ENCODE measurements at regions not wholly inside any gene's neighbourhood (a gene's known extent, or its start where the extent isn't known, plus 50 kb on each side); places are given as distances from the start of the nearest gene placed in this dataset.
A peak's percentile ranks its signal among the peaks of the same experiment; 100 is the strongest.

GRCh38 chr12:107332743-107333142, 239.4 kb upstream of the CRY1 start:
- DNase-seq (no peak), ATAC-seq (no peak)
- Mint-ChIP-seq H3K4me3 (peak overlapping the region in 1 of 2 donors; percentile 36), H3K27me3 (no peaks in the 10 kb centered on the region), H3K9me3 (peaks cover 0 to 4% of the 10 kb centered on the region in 2 donors), H3K27ac (no peak overlapping the region), H3K4me1 (peaks cover 97% of the 10 kb centered on the region)

- Mint-ChIP-seq H3K4me3 (no peak overlapping the region), H3K4me1 (peaks cover 91% of the 10 kb centered on the region), H3K9me3 (peaks cover 0 to 2% of the 10 kb centered on the region in 2 donors), H3K27me3 (no peaks in the 10 kb centered on the region), H3K27ac (no peak overlapping the region)
- DNase-seq (no peak), ATAC-seq (no peak)
Observed at GRCh38 chr12:107335802-107336570, 242.6 kb upstream of the CRY1 start.

- Mint-ChIP-seq H3K27ac (no peak overlapping the region), H3K9me3 (peaks cover 0 to 9% of the 10 kb centered on the region in 2 donors), H3K4me1 (peaks cover 91% of the 10 kb centered on the region), H3K4me3 (peak overlapping the region in 1 of 2 donors; percentile 19), H3K27me3 (no peaks in the 10 kb centered on the region)
- DNase-seq (no peak), ATAC-seq (no peak)
Observed at GRCh38 chr12:107336695-107337094, 243.3 kb upstream of the CRY1 start.

GRCh38 chr12:107337346-107338095, 244.2 kb upstream of the CRY1 start:
- DNase-seq = peak; percentile 30 to 47
- H3K9me3 Mint-ChIP-seq = peaks cover 4 to 16% of the 10 kb centered on the region in 2 donors
- no peaks in the 10 kb centered on the region for H3K27me3 Mint-ChIP-seq
- H3K27ac Mint-ChIP-seq = peak overlapping the region; percentile 23 to 44
- ATAC-seq = peak; percentile 94
- H3K4me1 Mint-ChIP-seq = peaks cover 91% of the 10 kb centered on the region
- peak overlapping the region; percentile 2 to 19 for H3K4me3 Mint-ChIP-seq

GRCh38 chr12:107339487-107339886, 246.1 kb upstream of the CRY1 start:
- ATAC-seq (no peak), DNase-seq (no peak)
- Mint-ChIP-seq H3K27me3 (no peaks in the 10 kb centered on the region), H3K27ac (no peak overlapping the region), H3K4me3 (no peak overlapping the region), H3K9me3 (peaks cover 18 to 27% of the 10 kb centered on the region in 2 donors), H3K4me1 (peaks cover 72% of the 10 kb centered on the region)

GRCh38 chr12:107339932-107340331, 246.6 kb upstream of the CRY1 start:
- DNase-seq = no peak
- no peak for ATAC-seq
- H3K4me3 Mint-ChIP-seq = no peak overlapping the region
- peaks cover 71% of the 10 kb centered on the region for H3K4me1 Mint-ChIP-seq
- H3K27me3 Mint-ChIP-seq = no peaks in the 10 kb centered on the region
- no peak overlapping the region for H3K27ac Mint-ChIP-seq
- H3K9me3 Mint-ChIP-seq = peaks cover 18 to 27% of the 10 kb centered on the region in 2 donors

GRCh38 chr12:107340898-107341297, 247.5 kb upstream of the CRY1 start:
- Mint-ChIP-seq H3K4me1 (peaks cover 73% of the 10 kb centered on the region), H3K27ac (peak overlapping the region; percentile 17 to 92)

GRCh38 chr12:107344035-107344808, 250.9 kb upstream of the CRY1 start:
- H3K4me3 Mint-ChIP-seq = no peak overlapping the region
- no peak for DNase-seq
- H3K9me3 Mint-ChIP-seq = peaks cover 26 to 45% of the 10 kb centered on the region in 2 donors
- H3K27ac Mint-ChIP-seq = no peak overlapping the region
- peaks cover 71% of the 10 kb centered on the region for H3K4me1 Mint-ChIP-seq
- no peaks in the 10 kb centered on the region for H3K27me3 Mint-ChIP-seq
- no peak for ATAC-seq

More at GRCh38 chr12:107340898-107341297, 247.5 kb upstream of the CRY1 start:
- Mint-ChIP-seq H3K27me3 (no peaks in the 10 kb centered on the region), H3K4me3 (no peak overlapping the region), H3K9me3 (peaks cover 18 to 30% of the 10 kb centered on the region in 2 donors)
- no peak for ATAC-seq
- DNase-seq = no peak

- Mint-ChIP-seq H3K4me3 (no peak overlapping the region), H3K4me1 (peaks cover 69% of the 10 kb centered on the region), H3K27me3 (no peaks in the 10 kb centered on the region), H3K9me3 (peaks cover 25 to 31% of the 10 kb centered on the region in 2 donors), H3K27ac (peak overlapping the region in 1 of 2 donors; percentile 45)
- ATAC-seq = no peak
- DNase-seq = no peak
Observed at GRCh38 chr12:107347261-107347660, 253.9 kb upstream of the CRY1 start.

GRCh38 chr12:107349008-107349747, 255.8 kb upstream of the CRY1 start:
- H3K4me3 Mint-ChIP-seq = no peak overlapping the region
- H3K4me1 Mint-ChIP-seq = peaks cover 84% of the 10 kb centered on the region
- ATAC-seq (no peak), DNase-seq (no peak)
- no peaks in the 10 kb centered on the region for H3K27me3 Mint-ChIP-seq
- H3K9me3 Mint-ChIP-seq = peaks cover 8 to 24% of the 10 kb centered on the region in 2 donors
- H3K27ac Mint-ChIP-seq = no peak overlapping the region

GRCh38 chr12:107349839-107350238, 256.5 kb upstream of the CRY1 start:
- Mint-ChIP-seq H3K9me3 (peaks cover 8 to 28% of the 10 kb centered on the region in 2 donors), H3K4me1 (peaks cover 89% of the 10 kb centered on the region), H3K27me3 (no peaks in the 10 kb centered on the region), H3K4me3 (no peak overlapping the region), H3K27ac (no peak overlapping the region)
- ATAC-seq (no peak), DNase-seq (no peak)

GRCh38 chr12:107351109-107351508, 257.8 kb upstream of the CRY1 start:
- H3K9me3 Mint-ChIP-seq = peaks cover 8 to 23% of the 10 kb centered on the region in 2 donors
- H3K4me3 Mint-ChIP-seq = peak overlapping the region in 1 of 2 donors; percentile 78
- H3K27ac Mint-ChIP-seq = no peak overlapping the region
- no peaks in the 10 kb centered on the region for H3K27me3 Mint-ChIP-seq
- ATAC-seq (no peak), DNase-seq (no peak)
- H3K4me1 Mint-ChIP-seq = peaks cover 89% of the 10 kb centered on the region

GRCh38 chr12:107351713-107352112, 258.4 kb upstream of the CRY1 start:
- Mint-ChIP-seq H3K4me3 (peak overlapping the region; percentile 75 to 78), H3K27ac (peak overlapping the region in 1 of 2 donors; percentile 88), H3K9me3 (peaks cover 8 to 20% of the 10 kb centered on the region in 2 donors)

GRCh38 chr12:107352347-107353081, 259.2 kb upstream of the CRY1 start:
- ATAC-seq = peak; percentile 94
- H3K4me3 Mint-ChIP-seq = peak overlapping the region; percentile 75 to 78
- H3K27ac Mint-ChIP-seq = peak overlapping the region; percentile 16 to 88
- H3K9me3 Mint-ChIP-seq = peaks cover 4 to 16% of the 10 kb centered on the region in 2 donors
- H3K4me1 Mint-ChIP-seq = peaks cover 95% of the 10 kb centered on the region
- DNase-seq = peak; percentile 45 to 58
- no peaks in the 10 kb centered on the region for H3K27me3 Mint-ChIP-seq

More at GRCh38 chr12:107351713-107352112, 258.4 kb upstream of the CRY1 start:
- Mint-ChIP-seq H3K4me1 (peaks cover 92% of the 10 kb centered on the region), H3K27me3 (no peaks in the 10 kb centered on the region)
- ATAC-seq = no peak
- no peak for DNase-seq

All from stimulated activated naive CD8-positive, alpha-beta T cell treated with anti-CD3 and anti-CD28 coated beads, Interleukin-15, amount 100 ng/mL, for 72 hours (primary cell).